ENCODE measurements at regions not wholly inside any gene's neighbourhood (a gene's known extent, or its start where the extent isn't known, plus 50 kb on each side); places are given as distances from the start of the nearest gene placed in this dataset.
A peak's percentile ranks its signal among the peaks of the same experiment; 100 is the strongest.
"Not testable (repeated sequence)": the region's sequence is repeated elsewhere in the genome, so short reads cannot be mapped to it uniquely, and the experiment has no call there.

- ATAC-seq: not testable (repeated sequence)
Observed at GRCh38 chr21:6561168-6561567, 3960.2 kb upstream of the TPTE start.

GRCh38 chr21:6561578-6561977 lies 3959.8 kb upstream of the TPTE start:
- not testable (repeated sequence) for ATAC-seq

GRCh38 chr21:6564543-6565166 lies 3956.7 kb upstream of the TPTE start:
- not testable (repeated sequence) for ATAC-seq

DNA sequence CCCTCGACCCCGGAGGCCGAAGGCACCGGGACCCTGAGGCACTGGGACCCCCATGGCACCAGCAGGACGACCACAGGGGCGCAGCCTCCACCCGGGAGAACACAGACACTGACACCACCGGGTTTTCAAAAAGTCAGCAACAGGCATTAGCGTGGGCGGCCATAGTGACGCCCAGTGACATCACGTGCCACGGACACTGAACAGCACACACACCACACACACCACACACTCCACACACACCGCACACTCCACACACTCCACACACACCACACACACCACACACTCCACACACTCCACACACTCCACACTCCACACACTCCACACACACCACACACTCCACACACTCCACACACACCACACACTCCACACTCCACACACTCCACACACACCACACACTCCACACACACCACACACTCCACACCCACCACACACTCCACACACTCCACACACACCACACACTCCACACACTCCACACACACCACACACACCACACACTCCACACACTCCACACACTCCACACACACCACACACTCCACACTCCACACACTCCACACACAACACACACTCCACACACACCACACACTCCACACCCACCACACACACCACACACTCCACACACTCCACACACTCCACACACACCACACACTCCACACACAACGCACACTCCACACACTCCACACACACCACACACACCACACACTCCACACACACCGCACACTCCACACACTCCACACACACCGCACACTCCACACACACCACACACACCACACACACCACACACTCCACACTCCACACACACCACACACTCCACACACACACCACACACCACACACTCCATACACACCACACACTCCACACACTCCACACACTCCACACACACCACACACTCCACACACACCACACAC lies 3955.9 kb upstream of the TPTE start:
- ATAC-seq: not testable (repeated sequence)

GRCh38 chr21:6567542-6567941 lies 3953.8 kb upstream of the TPTE start:
- ATAC-seq: not testable (repeated sequence)

- ATAC-seq: peak; percentile 62
Observed at GRCh38 chr21:6569152-6569551, 3952.2 kb upstream of the TPTE start.

- peak; percentile 55 for ATAC-seq
Observed at GRCh38 chr21:6569587-6570392, 3951.6 kb upstream of the TPTE start.

DNA sequence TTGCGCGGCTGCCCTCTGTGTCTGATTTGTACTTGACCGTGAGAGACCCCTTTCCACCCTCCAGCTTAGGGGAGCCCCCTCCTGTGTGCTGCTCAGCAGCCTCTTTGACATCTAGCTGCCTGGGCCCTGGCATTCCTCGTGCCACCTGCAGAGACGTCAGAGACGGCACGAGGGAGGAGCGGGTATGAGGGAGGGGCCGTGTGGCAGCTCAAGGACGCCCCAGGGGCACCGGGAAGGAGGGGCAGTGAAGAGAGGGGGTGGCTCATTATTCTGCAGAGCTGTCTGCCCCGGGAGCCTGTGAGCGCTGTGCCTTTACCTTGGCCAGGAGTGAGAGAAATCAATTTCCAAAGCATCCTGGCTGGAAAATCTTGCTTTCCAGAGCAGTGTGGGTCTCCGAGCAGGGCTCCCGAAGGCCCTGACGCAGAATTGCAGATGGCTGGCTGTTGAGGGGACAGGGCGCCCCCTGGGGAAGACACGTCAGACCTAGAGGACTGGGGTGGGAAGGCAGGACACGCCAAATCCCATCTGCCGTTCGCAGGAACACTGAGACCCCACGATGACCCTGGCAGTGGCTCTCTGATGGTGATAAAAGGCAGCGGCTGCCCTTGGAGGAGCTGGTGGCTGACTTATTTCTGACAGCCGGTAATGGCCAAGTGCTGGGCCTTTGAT lies 3950.5 kb upstream of the TPTE start:
- not testable (repeated sequence) for ATAC-seq

DNA sequence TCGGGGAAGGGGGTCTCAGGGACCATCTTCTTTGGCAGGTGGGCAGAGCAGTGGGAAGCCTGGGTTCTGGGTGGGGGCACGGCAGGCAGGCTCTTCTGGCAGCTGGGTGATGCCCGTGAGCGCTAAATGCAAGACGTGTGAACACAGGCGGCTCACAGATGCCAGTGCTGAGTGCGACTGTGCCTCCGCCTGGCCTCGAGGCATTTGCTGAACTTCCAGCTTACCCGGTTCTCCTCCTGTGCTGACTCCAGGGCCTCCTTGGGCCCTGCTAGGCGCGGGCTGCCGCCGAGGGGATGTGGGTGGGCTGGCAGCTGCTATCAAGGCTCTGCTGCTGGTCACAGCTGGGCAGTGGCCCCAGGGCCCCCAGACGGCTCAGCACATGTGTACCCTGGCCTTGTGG lies 3947.8 kb upstream of the TPTE start:
- ATAC-seq: peak; percentile 61

GRCh38 chr21:6579801-6580200 lies 3941.6 kb upstream of the TPTE start:
- not testable (repeated sequence) for ATAC-seq
